ENCODE measurements at regions not wholly inside any gene's neighbourhood (a gene's known extent, or its start where the extent isn't known, plus 50 kb on each side); places are given as distances from the start of the nearest gene placed in this dataset.

DNA sequence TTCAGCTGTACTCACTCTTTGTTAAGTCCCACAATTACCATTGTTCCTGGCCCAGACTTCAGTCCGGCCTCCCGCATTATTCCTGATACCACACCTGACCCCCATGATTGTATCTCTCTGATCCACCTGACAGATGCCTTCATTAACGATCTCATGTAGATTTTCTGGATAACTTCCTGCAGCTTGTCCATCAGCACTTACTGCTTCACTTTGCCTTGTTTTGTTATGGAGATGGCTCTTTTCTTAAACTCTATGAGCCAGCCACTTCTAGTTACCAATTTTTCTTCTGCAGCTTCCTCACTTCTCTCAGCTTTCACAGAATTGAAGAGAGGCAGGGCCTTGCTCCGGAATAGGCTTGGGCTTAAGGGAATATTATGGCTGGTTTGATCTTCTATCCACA is 1044.2 kb downstream of the PLOD2 start:
- no peak for DNase-seq

DNA sequence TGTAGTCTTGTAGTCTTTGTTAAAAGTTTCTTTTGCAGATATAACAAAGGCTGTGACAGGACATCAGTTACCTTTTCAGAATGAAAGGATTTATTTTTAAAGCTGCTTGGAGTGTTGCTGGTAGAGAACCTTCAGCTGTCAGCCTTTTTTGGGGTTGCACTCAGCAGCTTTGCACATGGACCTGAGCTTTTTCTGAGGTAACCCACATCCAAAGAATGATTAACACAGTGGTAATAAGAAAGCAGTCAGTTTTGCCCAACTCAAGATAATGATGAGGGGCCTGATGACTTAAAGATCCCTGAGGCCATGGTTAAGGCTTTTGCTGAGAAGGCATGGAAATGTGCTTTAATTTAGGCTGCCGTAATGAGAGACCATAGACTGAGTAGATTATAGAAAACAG is 1042.7 kb downstream of the PLOD2 start:
- no peak for DNase-seq

DNA sequence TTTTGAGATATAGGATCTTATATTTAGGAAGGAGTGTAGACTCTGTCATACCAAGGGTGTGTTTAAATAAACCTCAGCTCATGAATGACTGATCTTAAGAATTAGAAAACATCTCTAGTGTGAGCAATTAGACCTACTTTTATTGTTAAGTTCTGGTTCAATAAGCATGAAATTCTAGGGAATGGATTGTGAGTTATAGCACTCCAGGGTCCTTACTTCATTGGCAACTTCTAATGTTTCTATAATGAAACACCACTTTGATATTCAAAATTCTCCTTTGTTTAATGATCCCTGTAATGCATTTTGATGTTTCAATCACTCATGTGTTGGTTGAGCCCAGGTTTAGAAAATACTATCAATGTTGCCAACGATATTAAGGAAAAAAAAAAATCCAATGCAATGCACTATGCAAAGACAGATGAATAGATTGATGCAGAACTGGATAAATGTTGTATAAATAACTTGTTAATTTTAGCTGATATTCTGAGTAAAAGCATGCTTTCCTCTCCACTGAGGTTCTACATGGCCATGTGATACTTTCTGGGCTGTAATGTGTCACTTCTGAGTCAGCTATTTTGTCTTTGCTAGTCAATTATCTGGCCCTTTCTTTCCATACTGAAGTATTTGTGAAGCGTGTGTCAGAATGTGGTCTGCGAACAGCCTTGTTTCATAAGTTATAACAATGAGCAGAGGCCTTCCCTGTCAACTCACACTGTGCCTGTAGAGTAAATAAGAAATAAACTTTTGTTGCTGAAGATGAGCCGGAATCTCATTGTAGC is 1035.9 kb downstream of the PLOD2 start:
- no peak for DNase-seq

DNA sequence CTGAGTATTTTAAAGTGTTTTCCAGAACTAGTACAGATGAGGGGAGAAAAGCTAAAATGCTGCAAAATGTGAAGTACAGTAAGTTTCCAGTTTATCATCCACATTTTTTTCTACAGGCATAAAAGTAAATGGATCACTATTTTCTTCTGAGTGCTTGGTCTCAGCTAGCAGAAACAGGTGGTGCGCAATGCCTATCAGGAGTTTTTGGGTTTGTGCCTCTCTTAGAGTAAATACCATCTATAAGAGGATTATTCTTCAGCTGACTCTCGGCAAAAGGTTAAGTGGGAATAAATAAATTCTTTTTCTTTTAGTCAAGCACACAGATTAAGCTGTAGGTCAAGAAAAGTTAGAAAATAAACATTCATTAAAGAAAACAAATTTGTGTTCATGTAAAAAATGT is 1027.7 kb downstream of the PLOD2 start:
- no peak for DNase-seq

DNA sequence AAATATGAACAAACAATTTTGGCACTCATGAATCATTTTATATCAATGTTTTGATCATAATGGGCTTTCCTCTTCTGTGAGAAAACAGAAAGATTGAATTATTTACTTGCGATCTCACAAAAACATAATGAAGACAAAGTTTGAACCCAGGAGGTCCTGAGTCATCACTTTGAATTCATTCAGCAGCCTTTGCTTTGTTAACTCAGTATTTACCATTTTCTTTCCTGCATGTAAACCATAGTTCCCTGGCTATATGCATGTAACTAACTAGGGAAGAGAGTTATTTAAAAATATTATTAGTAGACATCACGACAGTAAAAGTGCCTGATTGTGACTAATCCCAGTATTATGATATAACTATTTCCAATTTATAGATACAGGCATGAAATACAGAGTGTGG is 1026.2 kb downstream of the PLOD2 start:
- no peak for DNase-seq

DNA sequence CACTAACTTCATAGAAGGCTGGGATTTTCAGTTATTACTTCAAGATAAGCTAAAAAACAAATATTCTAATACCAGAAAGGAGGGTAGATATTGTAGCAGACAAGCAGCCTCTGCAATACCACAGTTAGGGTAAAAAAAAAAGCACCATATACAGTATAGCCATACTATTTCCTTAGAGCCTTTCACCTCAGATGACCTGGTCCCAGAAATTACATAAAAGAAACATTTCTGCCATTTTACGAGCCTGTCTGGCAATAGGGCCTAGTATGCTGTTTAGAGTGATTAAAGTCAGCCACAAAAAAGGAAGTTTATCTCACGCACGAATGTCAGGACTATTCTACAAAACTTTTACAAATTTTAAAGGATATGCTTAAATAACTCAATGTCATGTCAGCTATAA is 1016.6 kb downstream of the PLOD2 start:
- DNase-seq = no peak

DNA sequence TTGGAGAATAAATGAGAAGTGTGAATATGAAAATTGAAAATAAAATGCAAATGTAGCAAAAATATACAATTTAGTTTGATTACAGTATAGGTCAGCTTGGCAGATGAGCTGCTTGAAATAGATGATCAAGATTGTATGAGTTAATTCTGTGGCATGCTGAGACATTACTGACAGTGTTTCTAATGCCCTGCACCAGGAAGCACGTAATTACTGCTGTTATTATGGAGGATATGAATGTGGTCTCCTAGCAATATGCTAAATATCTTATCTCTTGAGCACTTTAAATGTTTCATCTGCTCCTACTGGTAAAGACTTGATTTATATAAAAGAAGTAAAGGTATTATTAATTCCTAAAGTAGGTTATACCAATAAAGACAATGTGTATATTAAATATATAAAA is 1015.5 kb downstream of the PLOD2 start:
- DNase-seq = no peak

DNA sequence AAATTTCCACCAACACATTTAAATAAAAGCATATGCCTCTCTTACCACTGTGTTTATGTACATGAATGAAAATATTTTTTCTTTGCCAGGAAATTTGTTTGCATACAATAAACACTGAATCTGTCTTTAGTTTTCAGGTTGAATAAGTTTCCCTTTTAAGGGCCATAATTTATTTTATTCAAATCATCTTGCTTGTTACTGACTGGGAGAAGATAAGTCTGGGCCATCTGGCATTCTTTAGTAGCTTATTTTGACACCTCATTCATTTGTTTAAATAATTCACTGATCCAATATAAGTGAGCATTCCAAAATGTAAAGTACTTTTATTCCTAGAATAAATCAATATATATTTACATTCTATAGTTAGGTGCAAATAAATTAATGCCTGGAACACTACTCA is 1001.3 kb downstream of the PLOD2 start:
- no peak for DNase-seq

DNA sequence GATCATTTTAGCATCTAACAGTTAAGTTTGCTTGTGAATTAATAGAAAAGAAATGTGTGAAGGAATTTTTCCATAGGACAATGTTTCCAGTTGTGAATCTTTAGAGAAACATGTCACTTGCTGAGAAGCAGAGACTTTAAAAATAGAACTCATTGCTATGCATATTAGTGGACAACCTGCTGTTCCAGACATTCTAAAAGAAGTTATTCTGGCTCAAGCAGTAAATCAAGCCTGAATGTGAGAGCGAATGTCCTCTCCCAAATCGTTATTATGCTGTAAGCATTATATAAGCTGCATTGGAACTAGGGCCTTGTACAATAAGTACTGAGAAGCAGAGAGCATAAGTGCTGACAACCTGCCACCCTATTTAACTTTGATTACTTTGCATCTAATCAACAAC is 990.9 kb downstream of the PLOD2 start:
- DNase-seq = no peak

DNA sequence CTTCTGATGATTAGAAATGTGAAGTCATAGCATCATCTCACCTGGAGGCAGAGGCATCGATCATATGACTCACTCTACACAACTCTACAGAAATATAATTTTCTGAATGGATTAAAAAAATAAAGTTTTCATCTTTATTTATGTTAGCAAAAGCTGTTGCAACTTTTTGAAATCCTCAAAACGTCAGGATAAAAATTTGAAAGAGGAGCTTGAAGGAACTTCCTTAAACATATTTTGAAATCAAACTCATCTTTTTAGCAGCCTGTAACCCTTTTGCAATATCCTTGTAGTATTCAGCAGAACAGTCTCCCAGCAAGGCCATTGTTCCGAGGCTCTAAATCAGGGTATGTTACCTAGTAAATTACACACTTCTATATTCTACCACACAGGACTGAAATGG is 985.4 kb downstream of the PLOD2 start:
- DNase-seq = no peak

DNA sequence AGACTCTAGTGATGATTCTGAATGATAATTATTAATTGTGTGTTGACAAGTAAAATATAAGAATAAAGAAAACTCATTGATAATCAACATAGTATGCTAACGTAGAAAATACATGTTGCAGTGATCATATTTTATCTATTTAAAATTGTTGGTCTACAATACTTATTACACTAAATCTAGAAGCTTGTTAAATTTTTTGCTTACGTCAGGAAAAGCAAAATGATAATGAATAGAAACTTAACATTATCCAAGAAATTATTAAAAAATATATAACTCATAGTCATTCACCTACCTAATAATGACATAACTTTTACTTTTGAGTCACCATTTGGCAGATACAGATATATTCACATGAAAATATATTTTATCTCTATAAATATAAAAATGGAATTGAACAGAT is 984.1 kb downstream of the PLOD2 start:
- DNase-seq = no peak

DNA sequence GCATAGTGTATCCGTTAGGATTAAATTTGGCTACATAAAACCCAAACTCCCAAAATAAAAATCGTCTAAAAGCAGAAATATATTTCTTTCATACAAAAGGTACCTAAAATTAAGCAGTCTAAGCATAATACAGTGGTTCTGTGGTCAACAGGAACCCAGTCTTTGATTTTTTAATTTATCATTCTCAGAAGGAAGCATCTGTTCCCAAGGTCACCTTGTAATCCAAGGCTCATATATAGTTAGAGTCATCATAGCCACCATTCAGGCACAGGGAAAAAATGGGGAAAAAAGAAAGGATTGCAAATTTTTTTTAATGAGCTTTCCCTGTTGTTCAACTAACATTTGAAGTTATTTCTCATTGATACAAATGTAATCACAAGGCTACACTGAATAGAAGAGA is 983.2 kb downstream of the PLOD2 start:
- DNase-seq = no peak

DNA sequence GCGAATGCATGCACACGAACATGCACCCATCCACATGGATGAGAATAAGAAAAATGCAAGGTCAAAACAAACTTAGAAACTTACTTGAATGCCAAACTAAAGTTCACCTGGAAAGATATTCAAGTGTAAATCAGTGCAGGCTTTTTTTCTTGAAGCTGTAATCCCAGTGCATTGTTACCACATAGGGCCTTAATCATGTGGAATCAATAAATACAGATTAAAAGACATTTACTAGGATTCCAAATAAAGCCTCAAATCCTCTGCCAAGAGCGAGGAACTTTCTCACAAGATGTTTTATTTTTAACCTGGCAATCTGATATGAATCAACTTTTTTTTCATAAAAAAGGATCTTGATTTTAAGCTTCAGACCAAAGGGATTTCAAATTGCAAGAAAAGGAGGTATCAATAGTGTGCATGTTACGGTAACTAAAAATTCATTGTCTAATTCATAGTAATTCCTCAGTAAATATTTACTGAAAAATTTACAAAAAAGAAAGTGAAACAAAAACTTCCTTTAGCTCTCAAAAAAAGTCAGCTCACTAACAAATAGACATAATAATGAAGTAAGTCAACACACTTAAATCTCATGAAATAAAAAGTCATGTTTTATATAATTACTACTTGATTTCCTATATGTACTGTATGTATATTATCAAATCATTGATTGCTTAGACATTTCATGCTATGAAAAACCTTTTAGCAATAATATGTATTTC is 978.6 kb downstream of the PLOD2 start:
- DNase-seq = no peak

DNA sequence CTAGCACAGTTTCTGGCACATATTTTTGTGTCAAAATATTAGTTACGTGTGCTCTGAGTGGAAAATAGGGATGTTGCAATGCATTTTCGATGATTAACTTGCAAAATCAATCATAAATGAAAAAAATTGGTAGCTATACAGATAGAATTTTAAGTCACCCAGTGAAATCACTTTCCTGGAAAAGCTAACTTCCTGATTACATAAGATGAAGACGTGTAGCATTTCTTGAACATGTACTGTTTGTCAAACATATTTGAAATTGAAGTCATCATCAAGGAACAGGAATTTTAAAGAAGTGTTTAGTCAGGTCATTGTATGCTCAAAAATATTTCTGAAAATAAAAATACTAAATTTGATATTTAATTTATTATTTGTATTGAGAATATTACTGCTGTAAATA is 977.7 kb downstream of the PLOD2 start:
- no peak for DNase-seq

DNA sequence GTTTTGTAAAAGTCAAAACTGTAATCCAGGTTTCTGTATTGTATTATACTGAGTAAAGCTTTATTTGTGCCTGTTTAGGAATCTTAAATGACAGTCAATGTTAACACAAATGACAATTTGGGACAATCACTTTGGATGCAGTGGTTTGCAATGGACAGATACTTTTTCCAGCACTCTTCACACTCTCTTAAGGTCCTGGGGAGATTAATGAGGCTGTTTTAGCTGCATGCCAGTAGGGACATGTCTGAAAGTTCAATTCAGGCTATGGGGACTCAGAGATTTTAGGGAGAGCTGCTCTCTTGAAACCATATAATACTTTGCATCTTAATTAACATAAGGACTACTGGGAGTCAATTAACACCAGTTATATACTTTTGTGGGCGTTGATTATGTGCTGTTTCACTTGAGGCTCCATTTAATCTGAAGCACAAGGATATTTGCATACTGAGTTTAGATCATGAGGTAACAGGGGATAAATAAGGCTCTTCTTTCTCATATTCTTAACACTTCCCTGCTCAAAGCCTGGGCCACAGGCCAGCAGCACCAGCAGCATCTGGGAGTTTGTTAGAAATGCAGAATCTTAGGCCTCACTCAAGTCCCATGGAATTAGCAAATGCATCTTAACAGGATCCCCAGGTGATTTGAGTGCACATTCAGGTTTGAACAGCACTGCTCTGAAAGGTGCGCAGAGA is 972.8 kb downstream of the PLOD2 start:
- no peak for DNase-seq

DNA sequence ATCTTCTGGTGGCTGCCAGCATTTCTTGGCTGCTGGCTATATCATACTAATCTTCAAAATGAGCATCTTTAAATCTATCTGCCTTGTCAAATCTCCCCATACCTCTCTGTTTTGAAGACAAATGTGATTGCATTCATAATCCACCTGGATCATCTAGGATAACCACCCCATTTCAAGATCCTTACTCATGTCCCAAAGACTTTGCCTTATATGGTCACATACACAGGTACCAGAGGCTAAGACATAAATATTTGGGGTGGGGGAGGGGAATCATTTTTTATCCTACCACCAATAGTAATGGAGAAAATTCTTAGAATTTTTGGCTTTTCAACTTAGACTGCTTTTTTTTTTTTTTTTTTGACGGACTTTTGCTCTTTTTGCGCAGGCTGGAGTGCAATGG is 970.8 kb downstream of the PLOD2 start:
- no peak for DNase-seq

DNA sequence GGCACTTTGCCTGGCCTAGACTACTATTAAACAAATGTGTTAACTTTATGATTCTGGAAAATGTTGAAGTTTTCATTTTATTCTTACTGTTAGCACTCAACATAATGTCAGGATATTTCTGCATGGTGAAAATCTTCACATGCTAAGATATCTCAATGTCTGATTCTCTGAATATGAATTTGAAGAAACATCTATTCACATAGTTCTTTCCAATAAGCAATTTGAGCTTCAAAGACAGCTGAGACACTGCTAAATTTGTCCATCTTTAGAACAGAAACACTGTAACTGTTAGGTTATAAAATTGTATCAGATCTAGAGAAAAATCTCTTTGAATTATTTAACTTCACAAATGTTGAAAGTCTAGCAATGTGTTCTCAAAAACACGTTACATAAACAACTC is 970.2 kb downstream of the PLOD2 start:
- no peak for DNase-seq

DNA sequence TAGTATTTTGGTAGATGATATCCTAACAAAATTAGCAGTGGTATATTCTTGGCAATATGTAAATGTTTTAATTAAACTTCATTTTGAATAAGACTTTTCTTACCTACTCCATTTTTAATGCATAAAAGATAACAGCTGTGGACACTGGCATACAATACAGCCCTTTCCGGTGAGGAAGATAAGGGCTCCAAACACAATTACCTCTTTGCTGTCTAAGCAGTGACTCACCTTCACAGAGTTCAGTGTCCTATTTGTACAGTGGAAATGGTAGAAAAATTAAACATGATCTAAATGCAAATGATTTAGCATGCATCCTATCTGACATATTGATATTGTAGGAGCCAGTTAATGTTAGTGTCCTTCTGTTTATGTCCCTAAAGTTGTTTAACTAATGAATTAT is 969.4 kb downstream of the PLOD2 start:
- no peak for DNase-seq

DNA sequence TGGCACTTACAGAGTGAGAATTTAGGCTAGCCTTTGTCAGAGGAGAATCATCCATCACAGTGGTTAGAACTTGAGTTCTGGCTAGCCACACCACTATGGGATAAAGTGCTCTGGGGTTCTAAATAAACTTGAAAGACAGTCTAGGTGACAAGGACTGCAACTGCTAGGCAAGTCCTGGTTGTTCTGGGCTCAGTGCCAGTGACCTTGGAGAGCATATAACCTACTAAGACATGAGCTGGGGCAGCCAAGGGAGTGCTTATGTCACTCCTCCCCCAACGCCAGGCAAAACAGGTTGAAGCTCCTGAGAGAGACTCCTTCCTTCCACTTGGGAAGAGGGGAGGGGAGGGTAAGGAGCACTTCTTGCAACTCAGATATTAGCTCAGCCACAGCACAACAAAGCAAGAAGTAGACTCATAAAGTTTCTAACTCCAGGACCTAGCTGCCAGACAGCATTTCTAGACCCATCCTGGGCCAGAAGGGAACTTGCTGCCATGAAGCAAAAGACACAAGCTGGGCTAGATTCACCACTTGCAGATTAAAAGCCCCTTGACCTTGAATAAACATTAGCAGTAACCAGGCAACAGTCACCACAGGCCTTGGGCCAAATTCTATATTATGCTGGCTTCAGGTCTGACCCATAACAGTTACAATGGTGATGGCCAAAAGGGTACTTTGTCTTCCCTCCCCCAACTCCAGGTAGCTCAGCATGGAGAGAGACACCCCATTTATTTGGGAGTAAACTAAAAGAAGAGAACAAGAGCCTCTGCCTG is 963.7 kb downstream of the PLOD2 start:
- DNase-seq = no peak

DNA sequence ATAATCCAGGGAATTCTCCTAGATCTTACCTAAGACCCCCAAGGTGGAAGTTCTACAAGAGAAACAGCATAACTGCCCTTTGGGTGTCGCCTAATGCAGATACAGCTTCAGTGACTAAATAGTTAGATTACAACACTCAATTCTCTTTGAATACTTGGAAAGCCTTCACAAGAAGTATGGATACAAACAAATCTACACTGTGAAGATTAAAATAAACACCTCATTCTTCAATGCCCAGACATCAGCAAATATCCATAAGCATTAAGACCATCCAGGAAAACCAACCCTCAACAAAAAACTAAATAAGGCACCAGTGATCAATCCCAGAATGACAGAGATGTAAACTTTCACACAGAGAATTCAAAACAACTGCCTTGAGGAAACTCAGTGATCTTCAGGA is 963.2 kb downstream of the PLOD2 start:
- DNase-seq = no peak

DNA sequence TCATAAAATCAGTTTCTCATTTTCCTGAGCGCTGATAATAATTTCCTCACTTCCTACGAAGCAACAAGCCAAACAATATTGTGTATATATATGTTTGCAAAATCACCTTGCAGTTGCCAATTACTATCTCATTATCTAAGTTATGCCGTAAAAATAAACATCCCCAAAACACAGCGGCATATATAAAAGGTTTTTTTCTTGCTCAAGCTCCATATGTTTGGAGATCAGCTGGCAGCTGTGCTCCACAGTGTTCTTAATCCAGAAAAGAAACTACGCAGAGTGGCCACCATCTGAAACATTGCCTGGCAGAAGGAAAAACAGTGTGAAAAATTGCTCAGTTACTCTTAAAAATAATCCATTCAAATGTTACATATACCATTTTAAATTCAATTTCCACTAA is 951.4 kb downstream of the PLOD2 start:
- no peak for DNase-seq

DNA sequence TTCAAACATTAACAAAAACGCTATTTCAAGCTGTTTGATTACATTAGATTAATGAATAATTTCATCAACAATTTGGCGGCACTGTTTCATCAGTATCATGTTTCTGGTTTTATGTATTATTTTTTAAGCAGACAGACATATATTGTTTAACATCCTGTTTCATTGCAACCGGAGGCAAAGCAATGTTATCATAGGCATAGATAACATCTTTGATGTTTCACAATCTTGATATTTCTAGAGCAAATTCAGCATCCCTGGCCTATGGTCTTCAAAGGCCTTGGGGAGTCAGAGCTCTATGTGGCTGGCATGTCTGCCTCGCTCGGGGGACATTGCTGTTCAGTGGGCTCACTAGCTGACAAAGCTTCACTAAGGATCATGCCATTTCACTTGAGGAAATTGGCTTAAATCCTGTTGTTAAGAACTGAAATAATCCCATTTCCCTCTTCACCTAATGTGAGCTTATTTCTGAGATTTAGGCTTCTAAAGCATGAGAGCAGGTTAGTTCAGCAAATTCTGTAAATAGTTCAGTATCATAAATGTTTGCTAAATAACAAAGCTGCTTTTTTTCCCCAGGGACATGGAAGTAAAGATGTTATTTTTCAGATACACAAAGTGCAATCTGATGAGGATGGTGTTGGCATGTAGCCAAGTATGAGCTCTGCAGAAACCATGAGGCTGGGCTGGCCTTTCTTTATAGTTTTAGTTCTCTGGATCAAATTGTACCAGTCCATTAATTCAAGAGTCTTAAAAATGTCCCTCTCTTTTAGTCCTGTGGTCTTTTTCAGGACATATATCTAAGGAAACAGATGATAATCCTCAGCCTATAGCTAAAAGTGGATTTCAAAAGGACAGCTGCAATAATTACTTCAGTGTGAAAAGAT is 941.4 kb downstream of the PLOD2 start:
- no peak for DNase-seq

All from activated CD4-positive, alpha-beta T cell treated with anti-CD3 and anti-CD28 coated beads, Interleukin-10, Interleukin-2, amounts not matched to agents 100 ng/mL and 50 ng/mL, durations not matched to agents 16 hours and 8 hours (primary cell).